ENCODE measurements at regions not wholly inside any gene's neighbourhood (a gene's known extent, or its start where the extent isn't known, plus 50 kb on each side); places are given as distances from the start of the nearest gene placed in this dataset.

GRCh38 chr2:5915881-5916310, 223.7 kb downstream of the SOX11 start:
- DNase-seq, result no peak

- DNase-seq, result no peak
Observed at GRCh38 chr2:5921081-5921642, 229.0 kb downstream of the SOX11 start.

GRCh38 chr2:5923957-5924945, 232.1 kb downstream of the SOX11 start:
- no peak for DNase-seq

GRCh38 chr2:5925604-5926003, 233.4 kb downstream of the SOX11 start:
- no peak for DNase-seq

GRCh38 chr2:5926871-5927512, 234.8 kb downstream of the SOX11 start:
- DNase-seq, result no peak

- DNase-seq, result no peak
Observed at GRCh38 chr2:5932556-5933469, 240.6 kb downstream of the SOX11 start.

GRCh38 chr2:5933669-5934068, 241.5 kb downstream of the SOX11 start:
- DNase-seq, result no peak

GRCh38 chr2:5937321-5937720, 245.1 kb downstream of the SOX11 start:
- no peak for DNase-seq

- no peak for DNase-seq
Observed at GRCh38 chr2:5937851-5938565, 245.8 kb downstream of the SOX11 start.

GRCh38 chr2:5938566-5938896, 246.3 kb downstream of the SOX11 start:
- DNase-seq, result peak; percentile 40

- DNase-seq, result no peak
Observed at GRCh38 chr2:5939553-5939952, 247.4 kb downstream of the SOX11 start.

- DNase-seq, result no peak
Observed at GRCh38 chr2:5940596-5941535, 248.7 kb downstream of the SOX11 start.

GRCh38 chr2:5942204-5942603, 250.0 kb downstream of the SOX11 start:
- DNase-seq, result no peak

GRCh38 chr2:5945742-5946141, 253.6 kb downstream of the SOX11 start:
- DNase-seq, result no peak

- no peak for DNase-seq
Observed at GRCh38 chr2:5946225-5947115, 254.3 kb downstream of the SOX11 start.

GRCh38 chr2:5950736-5951135, 258.6 kb downstream of the SOX11 start:
- DNase-seq, result no peak

- no peak for DNase-seq
Observed at GRCh38 chr2:5951471-5951870, 259.3 kb downstream of the SOX11 start.

- DNase-seq, result no peak
Observed at GRCh38 chr2:5953525-5953924, 261.3 kb downstream of the SOX11 start.

GRCh38 chr2:5954509-5954908, 262.3 kb downstream of the SOX11 start:
- no peak for DNase-seq

Measured in right kidney (tissue), 1 donor.